H9 (cell line): ENCODE measurements at regions not wholly inside any gene's neighbourhood (a gene's known extent, or its start where the extent isn't known, plus 50 kb on each side); places are given as distances from the start of the nearest gene placed in this dataset.

Source experiments
- DNase-seq: peaks from one replicate; pipeline ENCODE4 v3.0.0-alpha.2; 2017
- H2AFZ ChIP-seq: one replicate; pipeline ENCODE4 v1.6.1; 2013; ENCODE audit warnings: mild to moderate bottlenecking, low read length, control low read depth, moderate library complexity
- H2AK5ac ChIP-seq: 2 replicates; pipeline ENCODE4 v1.6.1; 2013; ENCODE audit warnings: low read length, control low read depth, mixed read lengths; ENCODE audit not compliant: insufficient read length
- H2BK120ac ChIP-seq: one replicate; pipeline ENCODE4 v1.6.1; 2013; ENCODE audit warnings: low read depth, mild to moderate bottlenecking, low read length, control low read depth, inconsistent platforms; ENCODE audit not compliant: poor library complexity, severe bottlenecking
- H2BK12ac ChIP-seq: 2 replicates; pipeline ENCODE4 v1.6.1; 2013; ENCODE audit warnings: low read length, control low read depth, mixed read lengths, low read depth; ENCODE audit not compliant: insufficient read length
- H2BK15ac ChIP-seq: 2 replicates; pipeline ENCODE4 v1.6.1; 2013; ENCODE audit warnings: low read depth, low read length, control low read depth
- H2BK20ac ChIP-seq: one replicate; pipeline ENCODE4 v1.6.1; 2013; ENCODE audit warnings: low read depth, mild to moderate bottlenecking, low read length, control low read depth, inconsistent platforms; ENCODE audit not compliant: poor library complexity, severe bottlenecking
- H2BK5ac ChIP-seq: 2 replicates; pipeline ENCODE4 v1.6.1; 2013; ENCODE audit warnings: low read length, control low read depth, mixed read lengths; ENCODE audit not compliant: insufficient read length
- H3K14ac ChIP-seq: 2 replicates; pipeline ENCODE4 v1.6.1; 2013; ENCODE audit warnings: low read length, control low read depth; ENCODE audit not compliant: insufficient read depth
- H3K18ac ChIP-seq: 2 replicates; pipeline ENCODE4 v1.6.1; 2013; ENCODE audit warnings: low read depth, mild to moderate bottlenecking, mixed read lengths, low read length, control low read depth; ENCODE audit not compliant: insufficient read length
- H3K23ac ChIP-seq: 2 replicates; pipeline ENCODE4 v1.6.1; 2013; ENCODE audit warnings: low read length, control low read depth, mixed read lengths, low read depth; ENCODE audit not compliant: insufficient read length
- H3K23me2 ChIP-seq: 2 replicates; pipeline ENCODE4 v1.6.1; 2013; ENCODE audit warnings: low read depth, mild to moderate bottlenecking, mixed read lengths, low read length, control low read depth; ENCODE audit not compliant: insufficient read length, poor library complexity, severe bottlenecking
- H3K27ac ChIP-seq: 2 replicates; pipeline ENCODE4 v1.5.1; 2013; ENCODE audit warnings: low read length, control low read depth, mixed read lengths, low read depth; ENCODE audit not compliant: insufficient read length
- H3K27me3 ChIP-seq: 2 replicates; pipeline ENCODE4 v1.6.1; 2013; ENCODE audit warnings: low read length, control low read depth, inconsistent platforms; ENCODE audit not compliant: insufficient read depth
- H3K4ac ChIP-seq: 2 replicates; pipeline ENCODE4 v1.6.1; 2013; ENCODE audit warnings: low read depth, mild to moderate bottlenecking, control low read depth, inconsistent platforms, low read length, moderate library complexity
- H3K4me1 ChIP-seq: 2 replicates; pipeline ENCODE4 v1.6.1; 2013; ENCODE audit warnings: low read length, control low read depth, inconsistent platforms; ENCODE audit not compliant: insufficient read depth
- H3K4me2 ChIP-seq: 2 replicates; pipeline ENCODE4 v1.6.1; 2013; ENCODE audit warnings: low read length, control low read depth, mixed read lengths; ENCODE audit not compliant: insufficient read length, insufficient read depth
- H3K56ac ChIP-seq: 2 replicates; pipeline ENCODE4 v1.6.1; 2013; ENCODE audit warnings: low read depth, mild to moderate bottlenecking, mixed read lengths, low read length, control low read depth; ENCODE audit not compliant: insufficient read length
- H3K79me1 ChIP-seq: 2 replicates; pipeline ENCODE4 v1.6.1; 2013; ENCODE audit warnings: low read depth, mild to moderate bottlenecking, moderate library complexity, low read length, control low read depth, inconsistent platforms; ENCODE audit not compliant: insufficient read depth, poor library complexity, severe bottlenecking
- H3K79me2 ChIP-seq: 2 replicates; pipeline ENCODE4 v1.6.1; 2013; ENCODE audit warnings: low read length, control low read depth, inconsistent platforms; ENCODE audit not compliant: insufficient read depth
- H3K9ac ChIP-seq: 2 replicates; pipeline ENCODE4 v1.6.1; 2013; ENCODE audit warnings: low read length, control low read depth, mixed read lengths; ENCODE audit not compliant: insufficient read length; ENCODE audit errors: extremely low read depth
- H3K9me3 ChIP-seq: one replicate; pipeline ENCODE4 v1.6.1; 2013; ENCODE audit warnings: low read depth, low read length, inconsistent platforms; ENCODE audit not compliant: control insufficient read depth
- H3T11ph ChIP-seq: one replicate; pipeline ENCODE4 v1.6.1; 2013; ENCODE audit warnings: mild to moderate bottlenecking, low read length, control low read depth, inconsistent platforms
- H4K20me1 ChIP-seq: one replicate; pipeline ENCODE4 v1.6.1; 2013; ENCODE audit not compliant: control insufficient read depth, insufficient read length, insufficient read depth
- H4K5ac ChIP-seq: 2 replicates; pipeline ENCODE4 v1.6.1; 2013; ENCODE audit warnings: low read depth, mild to moderate bottlenecking, mixed read lengths, low read length, control low read depth; ENCODE audit not compliant: insufficient read length
- H4K8ac ChIP-seq: replicated peaks from 2 replicates; pipeline ENCODE4 v1.6.1; 2013; ENCODE audit warnings: low read length, control low read depth, mixed read lengths, low read depth; ENCODE audit not compliant: insufficient read length
- H4K91ac ChIP-seq: 2 replicates; pipeline ENCODE4 v1.6.1; 2013; ENCODE audit warnings: low read depth, mild to moderate bottlenecking, moderate library complexity, mixed read lengths, low read length, control low read depth; ENCODE audit not compliant: insufficient read length
- H3K27ac Mint-ChIP-seq, 3 experiments: 2 replicates in 2 of 3; 3 replicates in 1 of 3; pipeline ENCODE4 v1.8.0; 2020 to 2021; ENCODE audit warnings: mixed read lengths in 3 of 3, mild to moderate bottlenecking in 1 of 3, moderate library complexity in 1 of 3
- H3K27me3 Mint-ChIP-seq: 2 replicates; pipeline ENCODE4 v1.8.0; 2021; ENCODE audit warnings: low read depth, mild to moderate bottlenecking, moderate library complexity, mixed read lengths
- H3K36me3 Mint-ChIP-seq, 3 experiments: 2 replicates in 2 of 3; 3 replicates in 1 of 3; pipeline ENCODE4 v1.8.0; 2020 to 2021; ENCODE audit warnings: low read depth in 3 of 3, mixed read lengths in 3 of 3; ENCODE audit not compliant: insufficient read depth in 1 of 3
- H3K4me1 Mint-ChIP-seq, 2 experiments: 2 replicates each; pipeline ENCODE4 v1.8.0; 2020; ENCODE audit warnings: mixed read lengths in 2 of 2
- H3K4me3 Mint-ChIP-seq, 2 experiments: 2 replicates in 1 of 2; 3 replicates in 1 of 2; pipeline ENCODE4 v1.8.0; 2020 to 2021; ENCODE audit warnings: mild to moderate bottlenecking in 2 of 2, mixed read lengths in 2 of 2, moderate library complexity in 1 of 2
- H3K9me3 Mint-ChIP-seq, 2 experiments: 2 replicates in 1 of 2; 3 replicates in 1 of 2; pipeline ENCODE4 v1.8.0; 2020; ENCODE audit warnings: mild to moderate bottlenecking in 2 of 2, mixed read lengths in 2 of 2, moderate library complexity in 1 of 2
- WGBS: extraction: QIAGEN DNeasy Blood & Tissue Kit; methylation state at CpG from one replicate; pipeline ENCODE4 v1.1.7; 2013; ENCODE audit warnings: missing lambda C conversion rate, low lambda C conversion rate, mixed read lengths; ENCODE audit not compliant: insufficient read length; ENCODE audit errors: extremely low coverage; 5-methylcytosine and 5-hydroxymethylcytosine counted together
- TF ChIP-seq, protein P1 (sequence below): fragments of 200-600 bp; sonication (generic); conservative IDR thresholded peaks from 3 replicates; pipeline ENCODE4 v1.8.0; 2021; ENCODE audit warnings: antibody characterized with exemption, mild to moderate bottlenecking

DNA sequence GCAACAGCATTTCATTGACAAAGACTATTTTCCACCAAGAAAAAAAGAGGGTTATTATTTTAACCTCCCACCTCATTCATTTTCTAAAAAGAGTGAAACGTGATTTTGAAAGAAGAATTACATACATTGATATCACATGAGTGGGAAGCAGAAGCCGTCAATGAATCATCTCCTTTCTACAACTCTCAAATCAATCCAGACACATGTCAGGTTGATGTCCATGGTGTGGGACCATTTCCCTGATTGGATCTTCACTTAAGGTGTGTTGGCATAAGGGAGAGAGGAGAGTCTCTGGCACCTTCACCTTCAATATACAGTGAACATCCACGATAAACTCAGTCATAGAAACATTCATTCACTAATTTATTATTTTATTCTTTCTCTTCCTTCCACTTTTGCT is 1095.1 kb downstream of the BCL11B start:
- no peak for DNase-seq
- Histone ChIP-seq H3T11ph (no peak overlapping the region), H4K5ac (no peak overlapping the region), H3K23ac (no peak overlapping the region), H3K79me2 (no peaks in the 10 kb centered on the region), H2BK20ac (no peak overlapping the region), H3K27ac (no peak overlapping the region), H3K4me1 (no peaks in the 10 kb centered on the region), H2AFZ (no peak overlapping the region), H3K56ac (no peak overlapping the region), H2BK15ac (no peak overlapping the region), H3K27me3 (no peaks in the 10 kb centered on the region), H3K23me2 (no peaks in the 10 kb centered on the region), H3K18ac (no peak overlapping the region), H3K4ac (no peak overlapping the region), H4K91ac (no peak overlapping the region), H2BK12ac (no peak overlapping the region), H3K9ac (no peak overlapping the region), H4K8ac (no peak overlapping the region), H3K14ac (no peak overlapping the region), H3K4me2 (no peak overlapping the region), H2AK5ac (no peak overlapping the region), H2BK120ac (no peak overlapping the region), H2BK5ac (no peak overlapping the region), H3K79me1 (no peaks in the 10 kb centered on the region), H3K9me3 (no peaks in the 10 kb centered on the region), H4K20me1 (no peaks in the 10 kb centered on the region)
- TF ChIP-seq, protein P1, sequence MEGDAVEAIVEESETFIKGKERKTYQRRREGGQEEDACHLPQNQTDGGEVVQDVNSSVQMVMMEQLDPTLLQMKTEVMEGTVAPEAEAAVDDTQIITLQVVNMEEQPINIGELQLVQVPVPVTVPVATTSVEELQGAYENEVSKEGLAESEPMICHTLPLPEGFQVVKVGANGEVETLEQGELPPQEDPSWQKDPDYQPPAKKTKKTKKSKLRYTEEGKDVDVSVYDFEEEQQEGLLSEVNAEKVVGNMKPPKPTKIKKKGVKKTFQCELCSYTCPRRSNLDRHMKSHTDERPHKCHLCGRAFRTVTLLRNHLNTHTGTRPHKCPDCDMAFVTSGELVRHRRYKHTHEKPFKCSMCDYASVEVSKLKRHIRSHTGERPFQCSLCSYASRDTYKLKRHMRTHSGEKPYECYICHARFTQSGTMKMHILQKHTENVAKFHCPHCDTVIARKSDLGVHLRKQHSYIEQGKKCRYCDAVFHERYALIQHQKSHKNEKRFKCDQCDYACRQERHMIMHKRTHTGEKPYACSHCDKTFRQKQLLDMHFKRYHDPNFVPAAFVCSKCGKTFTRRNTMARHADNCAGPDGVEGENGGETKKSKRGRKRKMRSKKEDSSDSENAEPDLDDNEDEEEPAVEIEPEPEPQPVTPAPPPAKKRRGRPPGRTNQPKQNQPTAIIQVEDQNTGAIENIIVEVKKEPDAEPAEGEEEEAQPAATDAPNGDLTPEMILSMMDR, result no peak
- H3K36me3 Mint-ChIP-seq, result no peaks in the 10 kb centered on the region
- no peak overlapping the region for H3K4me3 Mint-ChIP-seq
- no CpG with 5 or more reads among the region's 3 CpGs for WGBS
- no peak overlapping the region for H3K27ac Mint-ChIP-seq
- peaks cover 3% of the 10 kb centered on the region; the same call in 1 of the 2 replicates for H3K27me3 Mint-ChIP-seq
- no peaks in the 10 kb centered on the region for H3K9me3 Mint-ChIP-seq
- H3K4me1 Mint-ChIP-seq, result peaks cover 8% of the 10 kb centered on the region in 2 experiments
